GM12872 (cell line): ENCODE measurements at regions not wholly inside any gene's neighbourhood (a gene's known extent, or its start where the extent isn't known, plus 50 kb on each side); places are given as distances from the start of the nearest gene placed in this dataset.

Experiments
- CTCF ChIP-seq: IDR thresholded peaks from 3 replicates; pipeline ENCODE4 v1.5.1; 2011; ENCODE audit warnings: low read depth, mild to moderate bottlenecking, low read length, moderate library complexity; ENCODE audit not compliant: insufficient read depth

- no peak for TF ChIP-seq CTCF
Measured at GRCh38 chr6:128803911-128804310, 79.0 kb upstream of the LAMA2 start.

- TF ChIP-seq CTCF: no peak
Measured at GRCh38 chr6:128801621-128802020, 81.3 kb upstream of the LAMA2 start.

- no peak for TF ChIP-seq CTCF
Measured at GRCh38 chr6:128784266-128784665, 98.7 kb upstream of the LAMA2 start.

DNA sequence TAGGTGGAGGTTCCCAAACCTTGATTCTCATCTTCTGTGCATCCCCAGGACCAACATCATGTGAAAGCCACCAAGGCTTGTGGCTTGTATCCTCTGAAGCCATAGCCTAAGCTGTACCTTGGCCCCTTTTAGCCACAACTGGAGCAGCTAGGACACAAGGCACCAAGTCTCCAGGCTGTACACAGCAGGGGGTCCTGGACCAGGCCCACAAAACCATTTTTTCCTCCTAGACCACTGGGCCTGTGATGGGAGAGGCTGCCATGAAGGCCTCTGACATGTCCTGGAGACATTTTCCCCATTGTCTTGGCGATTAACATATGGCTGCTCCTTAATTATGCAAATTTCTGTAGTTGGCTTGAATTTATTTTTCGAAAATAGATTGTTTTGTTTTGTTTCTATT, 114.8 kb upstream of the LAMA2 start:
- no peak for TF ChIP-seq CTCF

DNA sequence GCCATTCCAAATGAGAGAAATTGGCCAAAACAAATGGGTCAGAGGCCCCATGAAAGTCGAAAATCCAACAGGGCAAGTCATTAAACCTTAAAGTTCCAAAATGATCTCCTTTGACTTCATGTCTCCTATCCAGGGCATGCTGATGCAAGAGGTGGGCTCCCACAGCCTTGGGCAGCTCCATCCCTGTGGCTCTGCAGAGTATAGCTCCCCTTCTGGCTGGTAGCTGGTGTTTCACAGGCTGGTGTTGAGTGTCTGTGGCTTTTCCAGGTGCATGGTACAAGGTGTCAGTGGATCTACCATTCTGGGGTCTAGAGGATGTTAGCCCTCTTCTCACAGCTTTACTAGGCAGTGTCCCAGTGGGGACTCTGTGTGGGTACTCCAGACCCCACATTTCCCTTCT, 115.2 kb upstream of the LAMA2 start:
- no peak for TF ChIP-seq CTCF

- no peak for TF ChIP-seq CTCF
Measured at GRCh38 chr6:128767150-128767549, 115.8 kb upstream of the LAMA2 start.

- TF ChIP-seq CTCF: no peak
Measured at GRCh38 chr6:128763599-128764300, 119.2 kb upstream of the LAMA2 start.
